ENCODE measurements at regions not wholly inside any gene's neighbourhood (a gene's known extent, or its start where the extent isn't known, plus 50 kb on each side); places are given as distances from the start of the nearest gene placed in this dataset.
"Not testable (repeated sequence)": the region's sequence is repeated elsewhere in the genome, so short reads cannot be mapped to it uniquely, and the experiment has no call there.

DNA sequence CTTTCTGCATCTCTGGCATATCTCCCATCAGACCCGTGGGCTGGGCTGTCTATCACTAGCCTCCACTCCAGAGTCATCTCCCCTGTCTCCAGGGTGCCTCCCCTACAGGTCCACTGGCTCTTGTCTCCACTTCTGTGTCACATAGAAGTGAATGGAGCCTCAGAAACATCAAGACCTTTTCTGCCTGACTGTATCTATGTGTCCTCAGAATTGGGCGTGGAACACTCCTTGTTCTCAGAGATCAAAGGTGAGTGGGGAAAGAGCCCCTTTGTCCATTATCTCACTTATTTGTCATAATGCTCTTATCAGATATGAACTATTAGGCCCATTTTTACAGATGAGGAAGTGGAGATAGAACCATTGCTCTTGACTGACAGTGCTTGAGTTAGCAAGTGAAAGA is 211.0 kb downstream of the CYRIA start:
- DNase-seq, result no peak

DNA sequence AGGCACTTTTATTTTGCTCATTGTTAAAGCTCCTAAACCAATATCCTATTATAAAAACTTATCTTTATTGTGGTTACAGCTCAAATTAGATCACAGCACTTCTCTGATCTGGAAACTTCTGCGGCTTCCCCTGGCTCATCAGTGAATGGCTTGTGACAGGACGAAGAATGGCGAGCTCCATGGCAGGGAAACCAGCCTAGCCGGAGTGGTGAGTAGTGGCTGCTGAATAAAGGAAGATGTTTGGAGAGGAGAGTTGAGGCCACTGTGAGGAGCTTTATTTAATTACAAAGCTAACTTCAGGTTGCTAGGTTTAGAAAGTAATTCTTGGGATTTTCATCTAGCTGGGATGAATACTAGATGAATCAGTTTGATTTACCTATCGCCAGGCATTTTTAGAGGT is 213.5 kb downstream of the CYRIA start:
- DNase-seq, result no peak

DNA sequence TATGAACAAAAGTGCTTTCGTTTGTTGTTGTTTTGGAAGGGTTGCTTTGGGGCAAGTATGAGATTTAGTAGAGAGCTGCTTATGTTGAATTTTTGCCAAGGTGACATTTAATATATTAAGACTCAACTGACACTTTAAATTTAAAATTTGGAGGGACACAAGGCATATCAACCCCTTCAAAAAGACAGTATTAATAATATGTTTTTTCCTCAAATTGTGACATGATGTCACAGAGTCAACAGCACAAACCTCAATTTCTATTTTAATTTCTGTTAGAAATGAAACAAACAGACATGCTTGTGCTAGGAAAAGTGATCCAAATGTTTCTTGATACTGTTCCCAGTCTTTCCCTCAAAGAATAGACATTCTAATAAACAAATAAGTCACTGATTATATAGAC is 218.9 kb downstream of the CYRIA start:
- DNase-seq, result no peak

DNA sequence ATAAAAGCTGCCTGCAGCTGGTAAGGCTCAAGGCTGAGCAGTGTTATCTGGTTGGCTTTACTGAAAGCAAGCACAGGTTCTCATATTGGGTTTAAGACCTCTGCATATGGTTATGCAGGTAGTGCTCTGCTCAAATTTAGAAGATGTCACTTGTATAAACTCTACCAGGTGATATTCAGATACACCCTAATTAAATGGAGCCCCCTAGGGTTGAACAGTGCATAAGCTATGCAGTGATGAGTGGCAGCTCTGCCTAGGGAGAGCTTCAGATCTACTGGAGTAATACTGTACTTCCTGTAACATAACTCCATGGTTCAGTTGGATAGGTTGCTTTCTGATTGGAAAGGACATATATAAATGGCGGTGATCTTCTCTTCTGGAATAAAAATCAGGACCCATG is 222.7 kb downstream of the CYRIA start:
- no peak for DNase-seq

DNA sequence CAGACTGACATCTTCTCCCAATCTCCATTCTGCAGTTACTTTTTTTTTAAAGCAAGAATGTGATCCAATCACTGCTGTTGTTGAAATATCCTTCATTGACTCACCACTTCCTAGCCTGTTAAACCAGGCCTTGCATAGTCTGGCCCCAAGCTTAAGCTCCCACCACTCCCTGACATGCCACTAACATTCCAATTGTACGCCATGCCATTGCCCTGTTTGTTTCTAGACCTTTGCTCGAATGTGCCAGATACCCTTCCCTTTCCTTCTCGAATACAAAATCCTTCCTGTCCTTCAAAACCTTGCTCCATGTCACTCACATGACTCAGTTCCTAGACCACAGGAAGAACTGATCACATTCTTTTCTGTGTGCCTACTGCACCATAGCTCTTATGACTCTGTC is 224.2 kb downstream of the CYRIA start:
- DNase-seq, result no peak

DNA sequence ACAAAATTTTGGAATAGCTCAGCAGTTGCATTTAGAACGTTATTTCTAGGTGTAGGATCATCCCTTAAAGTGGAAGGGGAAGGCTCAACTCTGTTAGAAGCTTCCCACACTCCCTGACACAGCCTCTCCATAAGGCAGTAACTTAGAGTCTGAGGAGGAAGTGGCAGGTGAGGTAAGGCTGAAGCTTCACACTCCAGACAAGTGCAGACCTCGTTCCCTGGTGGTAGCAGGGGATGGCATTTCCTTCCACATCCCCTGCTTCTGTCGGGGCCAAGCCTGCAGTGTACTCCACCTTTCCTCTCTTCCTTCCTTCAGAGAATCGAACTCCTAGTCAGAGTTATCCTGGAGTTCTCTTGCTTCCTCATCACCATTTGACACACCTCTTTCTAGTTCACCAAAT is 224.7 kb downstream of the CYRIA start:
- DNase-seq, result no peak

DNA sequence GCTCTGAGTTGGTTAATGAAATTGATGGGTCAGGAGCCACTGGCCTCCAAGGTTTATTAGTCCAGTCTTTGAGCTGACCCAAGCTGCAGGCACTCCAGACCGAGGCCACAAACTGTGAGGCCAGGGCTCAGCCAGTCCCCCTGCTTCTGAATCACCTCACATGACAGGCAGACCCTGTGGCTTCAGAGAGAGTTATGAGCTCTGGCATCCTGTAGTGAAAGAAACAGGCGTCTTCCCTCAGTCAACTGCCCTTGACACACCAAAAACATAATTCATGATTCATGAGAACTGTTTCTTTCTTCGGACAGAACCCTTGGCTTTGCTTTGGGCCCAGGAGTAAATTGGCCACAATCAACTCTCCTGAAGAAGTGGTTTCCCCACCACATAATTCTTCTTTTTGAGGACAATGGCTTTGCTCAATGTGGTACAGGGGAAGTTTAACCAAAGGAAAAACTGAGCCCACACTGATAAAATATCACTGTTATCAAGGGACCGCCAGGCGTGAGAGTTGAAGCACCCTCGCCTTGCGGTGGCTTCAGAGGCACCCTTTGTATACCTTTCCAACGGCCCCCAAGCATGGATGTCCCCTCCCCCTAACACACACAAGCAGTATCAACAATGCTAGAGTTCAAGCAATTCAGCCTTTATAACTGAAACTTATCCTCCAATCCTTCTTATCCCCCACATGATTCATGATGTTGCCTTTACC is 226.9 kb downstream of the CYRIA start:
- DNase-seq, result no peak

DNA sequence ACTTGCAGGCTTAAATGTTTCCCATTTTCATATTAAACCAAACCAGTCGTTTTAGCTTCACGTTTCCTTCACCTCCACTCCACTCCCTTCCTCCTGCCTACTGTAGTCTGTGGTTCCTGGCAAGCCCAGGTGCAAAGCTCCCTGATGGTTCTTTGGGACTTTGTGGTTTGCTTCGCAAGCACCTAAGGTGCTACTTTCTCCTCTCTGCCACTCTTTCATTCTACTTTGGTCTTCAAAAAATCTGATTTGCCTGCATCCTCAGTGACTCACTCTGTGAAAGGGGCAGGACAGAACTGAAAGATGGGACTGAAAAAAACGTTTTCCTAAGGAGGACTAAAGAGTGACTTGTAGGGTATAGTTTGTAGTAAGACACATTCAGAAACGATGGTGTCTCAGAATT is 228.4 kb downstream of the CYRIA start:
- no peak for DNase-seq

DNA sequence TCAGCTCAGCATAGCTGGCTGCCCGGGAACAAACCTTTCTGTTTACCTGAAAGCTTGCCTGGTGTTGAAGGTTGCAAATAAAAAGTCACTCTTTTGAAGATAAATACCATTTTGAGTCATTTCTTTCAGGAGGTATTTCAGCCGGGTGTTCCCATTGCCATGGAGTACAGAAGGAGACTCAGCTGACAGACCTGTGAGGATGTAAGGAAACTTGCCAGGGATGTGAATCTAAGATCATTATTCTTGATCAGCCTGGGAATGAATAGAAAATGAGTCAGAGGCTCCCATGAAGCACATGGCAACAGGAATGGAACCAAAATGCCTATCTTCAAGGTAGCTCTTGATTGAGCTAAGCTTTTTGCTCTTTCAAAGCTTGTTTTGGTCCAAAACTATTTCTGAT is 231.2 kb downstream of the CYRIA start:
- DNase-seq, result no peak

DNA sequence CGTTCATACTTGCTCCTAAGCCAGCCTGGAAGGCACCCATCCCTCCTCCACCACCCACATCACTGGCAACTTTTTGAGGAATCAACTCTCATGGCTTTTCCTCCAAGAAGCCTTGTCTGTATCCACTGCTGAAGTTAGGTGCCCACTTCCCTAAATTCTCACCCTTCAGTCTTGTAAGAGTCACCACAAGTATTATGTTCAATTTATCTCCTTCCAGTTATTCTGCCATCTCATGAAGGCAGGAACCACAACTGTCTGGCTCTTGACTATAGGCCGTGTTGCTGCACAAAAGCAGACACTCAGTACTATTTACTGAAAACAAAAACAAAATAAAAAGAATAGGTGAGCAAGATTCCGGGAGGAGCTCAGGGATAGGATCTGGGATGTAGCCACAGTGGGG is 234.8 kb downstream of the CYRIA start:
- DNase-seq, result no peak

DNA sequence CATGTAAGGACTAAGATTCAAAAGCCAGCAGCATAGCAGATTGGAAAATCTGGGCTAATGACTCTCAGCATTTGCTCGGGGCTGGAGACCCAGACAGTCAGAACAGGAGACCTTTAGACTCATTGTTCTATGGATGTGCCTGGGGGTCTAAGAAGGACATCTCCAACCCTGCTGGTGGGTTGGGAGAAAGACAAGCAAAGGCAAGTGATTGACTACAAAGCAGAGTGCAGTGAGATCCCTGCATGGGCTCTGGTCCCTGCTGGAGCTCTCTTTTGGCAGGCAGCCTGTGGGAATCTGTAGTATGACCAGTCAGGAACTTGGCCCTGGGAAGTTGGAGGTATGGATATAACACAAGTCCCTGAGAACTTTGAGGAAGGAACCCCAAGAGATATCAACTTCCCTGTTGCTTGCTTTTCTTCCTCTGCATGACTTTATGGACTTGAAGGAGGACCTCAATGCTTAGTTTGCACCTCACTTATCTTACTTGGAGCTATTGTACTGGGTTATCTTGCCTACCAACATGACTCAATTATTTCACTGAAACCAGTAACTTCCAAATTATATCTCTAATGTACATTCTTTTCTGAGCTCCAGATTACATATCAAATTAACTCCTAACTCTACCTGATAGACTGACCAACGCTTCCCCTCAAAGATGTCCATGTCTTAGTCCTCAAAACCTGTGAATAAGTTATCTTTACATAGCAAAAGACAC is 236.0 kb downstream of the CYRIA start:
- DNase-seq, result no peak

DNA sequence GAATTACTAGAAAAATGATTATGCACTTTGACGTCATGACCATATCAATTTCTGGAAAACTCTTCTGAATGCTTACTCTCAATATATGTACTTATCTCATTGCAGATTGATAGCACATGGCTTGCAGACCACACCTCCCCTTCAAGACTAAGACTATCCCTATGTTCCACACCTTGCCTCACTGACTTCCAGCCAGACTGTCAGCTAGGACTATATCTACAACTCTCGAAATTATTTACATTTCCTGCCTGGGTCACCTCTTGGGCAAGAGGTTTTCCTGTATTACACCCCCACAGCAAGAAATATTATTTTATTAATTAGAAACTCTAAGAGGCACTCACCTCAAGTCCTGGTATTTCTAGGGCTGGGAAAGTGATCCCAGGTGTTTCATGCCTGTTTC is 236.6 kb downstream of the CYRIA start:
- DNase-seq, result no peak

DNA sequence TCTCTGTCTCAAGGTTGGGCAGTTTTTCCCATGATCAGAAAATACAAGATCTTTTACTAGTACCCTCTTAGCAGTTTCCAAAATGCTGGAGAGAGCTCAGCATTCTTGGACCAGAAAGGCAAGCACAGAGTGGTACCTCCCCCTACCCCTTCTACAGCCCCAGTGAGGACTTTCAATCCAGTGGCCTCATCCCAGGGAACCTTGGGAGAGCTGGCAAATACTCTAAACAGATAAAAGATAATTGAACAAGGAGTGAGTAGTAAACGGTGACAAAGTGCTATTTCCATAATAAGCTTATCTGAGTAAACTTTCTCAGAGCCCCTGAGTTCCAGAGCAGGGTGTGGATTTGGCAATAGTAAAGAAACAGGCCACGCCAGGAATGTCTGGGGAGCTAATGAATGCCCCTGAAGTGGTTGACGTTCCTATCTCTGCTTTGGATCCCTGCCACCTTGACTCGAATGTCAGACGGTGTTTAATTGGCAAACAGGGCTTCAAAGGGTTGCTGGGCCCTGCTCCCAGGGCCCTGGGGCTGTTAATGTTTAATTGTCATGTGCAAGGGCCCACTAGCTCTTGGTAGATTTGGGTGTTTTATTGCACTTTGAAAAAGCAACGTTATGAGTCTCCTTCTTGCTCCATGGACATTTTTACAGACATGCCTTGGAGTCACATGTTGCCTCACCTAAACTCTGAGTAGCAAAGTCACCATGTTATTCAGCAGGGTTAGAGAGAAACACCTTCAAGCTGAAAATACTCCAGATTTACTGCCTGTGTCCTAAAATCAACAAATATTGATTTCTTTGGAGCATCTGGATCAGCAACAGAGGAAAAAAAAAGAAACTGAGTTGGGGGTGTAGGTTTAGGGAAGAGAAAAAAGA is 239.9 kb downstream of the CYRIA start:
- no peak for DNase-seq

DNA sequence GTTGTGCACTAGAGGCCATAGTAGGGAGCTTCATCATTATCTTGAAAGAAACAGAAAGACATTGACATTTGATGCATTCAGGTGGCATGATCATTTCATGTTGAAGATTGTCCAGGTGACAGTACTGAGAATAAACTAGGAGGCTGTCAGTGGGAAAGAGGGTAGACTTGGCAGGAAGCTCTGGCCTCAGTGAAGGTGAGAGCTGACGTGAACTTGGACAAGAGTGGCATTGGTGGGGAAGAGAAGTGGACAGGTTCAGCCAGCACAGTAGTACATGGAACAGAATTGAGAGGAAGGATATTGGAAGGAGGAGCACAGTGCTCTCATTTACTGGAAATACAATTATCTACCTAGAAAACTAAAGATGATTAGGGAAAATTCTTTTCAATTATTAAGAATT is 245.2 kb downstream of the CYRIA start:
- DNase-seq, result no peak

DNA sequence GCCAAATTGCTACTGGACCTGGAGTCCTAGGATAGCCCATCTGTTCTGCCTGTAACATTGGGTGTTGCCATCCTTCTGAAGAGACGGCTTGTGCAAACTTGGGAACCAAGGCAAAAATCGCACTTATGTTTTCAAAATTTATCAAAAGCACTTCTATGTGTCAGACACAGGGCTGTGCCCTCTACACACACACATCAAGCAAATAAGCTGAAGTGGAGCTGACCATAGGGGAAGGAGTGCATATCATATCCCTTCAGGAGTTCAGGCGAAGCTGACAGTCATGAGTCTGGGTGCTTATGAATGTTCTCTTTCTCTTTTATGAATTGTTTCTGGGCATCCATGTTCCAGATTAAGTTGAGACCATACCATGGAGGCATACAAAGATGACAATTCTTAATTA is 247.9 kb downstream of the CYRIA start:
- DNase-seq, result no peak

DNA sequence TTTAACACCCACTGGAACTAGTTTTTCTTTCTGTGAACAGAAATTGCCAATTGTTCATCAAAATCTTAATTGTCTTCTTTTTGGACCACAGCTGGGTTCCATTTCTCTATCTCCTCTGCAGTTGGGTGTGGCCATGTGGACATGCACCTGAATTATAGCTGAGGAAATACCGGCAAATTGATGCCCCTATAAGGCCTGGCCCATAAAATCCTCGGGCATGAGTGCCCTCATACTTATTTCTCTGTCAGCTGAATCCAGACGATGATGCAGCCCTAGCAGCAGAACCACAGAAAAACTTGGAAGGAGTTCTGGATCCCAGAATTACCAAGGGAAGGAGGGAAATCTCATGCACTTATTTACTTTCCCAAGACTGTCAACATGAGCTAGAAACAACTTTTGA is 249.0 kb downstream of the CYRIA start:
- DNase-seq, result no peak

DNA sequence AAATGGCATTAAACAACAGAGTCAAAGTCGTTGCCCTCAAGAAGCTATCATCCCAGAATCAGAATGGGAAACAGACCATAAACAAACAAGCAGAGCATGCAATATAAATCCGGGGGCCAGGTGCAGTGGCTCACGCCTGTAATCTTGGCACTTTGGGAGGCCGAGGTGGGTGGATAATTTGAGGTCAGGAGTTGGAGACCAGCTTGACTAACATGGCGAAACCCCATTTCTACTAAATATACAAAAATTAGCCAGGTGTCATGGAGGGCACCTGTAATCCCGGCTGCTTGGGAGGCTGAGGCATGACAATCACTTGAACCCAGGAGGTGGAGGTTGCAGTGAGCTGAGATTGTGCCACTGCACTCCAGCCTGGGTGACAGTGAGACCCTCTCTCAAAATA is 249.8 kb downstream of the CYRIA start:
- not testable (repeated sequence) for DNase-seq

DNA sequence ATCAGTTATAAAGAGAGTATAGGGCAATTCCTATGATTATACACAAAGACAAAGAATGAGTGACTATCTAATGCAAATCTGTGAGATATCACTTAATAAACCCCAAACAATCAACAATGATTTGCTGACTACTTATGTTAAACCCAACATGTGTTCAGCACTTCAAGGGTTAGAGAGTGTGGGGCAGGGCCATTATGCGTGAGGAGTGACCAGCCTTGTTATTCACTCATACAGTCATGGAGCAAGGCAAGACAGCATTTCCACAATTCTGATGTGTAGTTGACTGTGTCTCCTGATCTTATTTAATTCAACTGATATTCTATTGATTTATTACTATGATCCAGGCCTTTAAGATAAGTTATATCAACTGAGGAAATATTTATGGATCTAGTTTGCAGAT is 251.7 kb downstream of the CYRIA start:
- no peak for DNase-seq

DNA sequence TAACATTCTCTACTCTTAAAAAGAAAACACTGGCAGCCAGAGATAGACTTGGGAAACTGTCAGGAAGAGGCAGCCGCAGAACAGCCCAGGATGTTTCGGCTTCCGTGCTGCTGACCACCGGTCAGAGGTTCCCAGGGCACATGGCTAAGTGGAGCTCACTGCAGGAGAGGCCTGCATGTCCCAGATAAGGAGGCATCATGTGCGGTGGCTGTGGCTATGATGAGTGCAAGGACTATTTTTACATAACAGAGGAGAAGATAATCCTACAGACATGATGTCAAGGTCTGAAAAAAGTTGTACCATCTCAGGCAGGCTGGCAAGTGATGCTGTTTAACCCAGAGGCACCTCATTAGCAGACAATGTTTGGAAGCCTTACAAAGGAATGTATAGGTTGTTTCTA is 252.3 kb downstream of the CYRIA start:
- DNase-seq, result no peak

DNA sequence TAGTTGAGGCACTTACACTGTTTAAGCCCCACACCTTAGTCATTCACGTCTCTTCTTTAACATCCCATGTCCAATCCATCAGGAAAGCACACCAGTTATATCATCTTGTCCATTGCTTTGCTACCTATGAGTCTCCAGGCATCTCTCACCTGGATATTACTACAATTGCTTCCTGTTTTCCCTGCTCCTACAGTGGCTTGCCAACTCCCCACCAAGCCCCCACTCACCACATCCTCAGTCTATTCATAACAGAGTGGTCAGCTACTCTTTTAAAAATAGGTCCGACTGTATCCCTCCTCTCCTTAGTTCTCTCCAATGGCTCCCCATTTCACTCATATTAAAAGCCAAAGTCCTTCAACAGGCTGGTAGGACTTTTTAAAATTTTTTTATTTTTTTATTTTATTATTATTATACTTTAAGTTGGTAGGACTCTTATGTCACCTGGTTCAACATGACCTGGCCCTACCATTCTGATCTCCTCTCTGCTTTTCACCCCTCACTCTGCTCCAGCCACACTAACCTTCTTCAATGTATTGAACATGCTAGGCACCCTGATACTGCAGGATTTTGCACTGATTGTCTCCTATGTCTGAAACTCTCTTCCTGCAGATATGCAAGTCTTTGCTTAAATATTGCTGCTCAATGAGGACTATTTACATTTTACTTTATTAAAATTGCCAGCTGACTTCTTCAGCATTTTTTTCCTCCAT is 253.2 kb downstream of the CYRIA start:
- no peak for DNase-seq

DNA sequence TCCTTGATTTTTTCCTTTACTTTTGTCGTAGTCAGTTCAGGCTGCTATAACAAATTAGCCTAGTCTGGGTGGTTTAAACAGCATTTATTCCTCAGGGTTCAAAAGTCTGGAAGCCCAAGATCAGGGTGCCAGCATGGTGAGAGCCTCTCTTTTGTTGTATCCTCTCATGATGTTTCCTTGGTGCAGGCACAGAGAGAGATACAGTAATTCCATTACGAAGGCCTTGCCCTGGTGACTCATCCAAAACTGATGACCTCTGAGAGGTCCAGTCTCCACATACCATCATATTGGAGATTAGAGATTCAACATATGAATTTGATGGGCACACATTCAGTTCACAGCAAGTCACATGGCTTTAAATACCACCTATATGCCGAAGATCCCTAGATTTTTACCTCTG is 253.8 kb downstream of the CYRIA start:
- no peak for DNase-seq

DNA sequence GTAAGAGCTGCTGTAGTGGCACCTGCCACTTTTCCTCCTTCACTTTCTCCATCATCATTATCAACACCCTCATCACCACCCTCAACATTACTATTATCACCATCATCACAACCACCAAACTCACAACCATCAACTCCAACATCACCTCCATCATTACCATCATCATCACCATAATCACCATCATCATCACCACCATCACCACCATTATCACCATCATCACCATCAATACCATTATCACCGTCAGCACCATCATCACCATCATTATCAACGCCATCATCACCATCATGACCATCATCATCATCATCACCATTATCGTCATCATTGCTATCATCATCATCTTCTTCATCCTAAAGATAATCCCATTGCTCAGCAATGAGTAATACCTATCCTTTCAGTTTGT is 255.8 kb downstream of the CYRIA start:
- DNase-seq, result no peak

DNA sequence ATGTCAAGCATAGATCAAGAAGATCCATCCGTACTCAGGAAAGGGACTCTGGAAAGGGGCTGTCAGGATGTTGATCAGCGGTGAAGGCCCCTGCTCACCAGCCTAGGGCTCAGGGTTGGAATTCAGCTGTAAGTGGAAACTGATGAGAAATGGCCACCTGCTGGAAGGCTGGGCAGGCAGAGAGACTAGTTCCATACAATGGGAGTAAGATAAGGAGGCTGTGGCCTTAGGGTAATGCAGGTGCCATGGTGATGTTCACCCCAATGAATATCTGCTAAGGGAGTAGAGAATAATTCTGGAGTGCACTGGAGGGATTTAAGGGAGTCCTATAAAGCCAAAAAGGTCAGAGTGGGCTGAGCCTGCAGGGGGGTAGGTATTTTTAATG is 256.6 kb downstream of the CYRIA start:
- no peak for DNase-seq
